Osteoblast (primary cell): ENCODE measurements at regions not wholly inside any gene's neighbourhood (a gene's known extent, or its start where the extent isn't known, plus 50 kb on each side); places are given as distances from the start of the nearest gene placed in this dataset.

ENCODE experiments used
- DNase-seq: peaks from one replicate; pipeline ENCODE4 v3.0.0; 2011; ENCODE audit warnings: low spot score, mixed read lengths; ENCODE audit not compliant: insufficient read length; ENCODE audit errors: missing footprints
- H2AFZ ChIP-seq: 2 replicates; pipeline ENCODE4 v1.6.0; 2011; ENCODE audit warnings: mild to moderate bottlenecking, low read length
- H3K27ac ChIP-seq: 2 replicates; pipeline ENCODE4 v1.5.1; 2011; ENCODE audit warnings: mild to moderate bottlenecking, low read depth, low read length, moderate library complexity
- H3K27me3 ChIP-seq: 2 replicates; pipeline ENCODE4 v1.6.0; 2012; ENCODE audit warnings: mild to moderate bottlenecking, control low read depth, inconsistent platforms, low read length, moderate library complexity; ENCODE audit not compliant: insufficient read depth
- H3K36me3 ChIP-seq: 2 replicates; pipeline ENCODE4 v1.5.1; 2011; ENCODE audit warnings: mild to moderate bottlenecking, low read length, control low read depth, moderate library complexity; ENCODE audit not compliant: insufficient read depth
- H3K4me1 ChIP-seq: 2 replicates; pipeline ENCODE4 v1.5.1; 2011; ENCODE audit warnings: mild to moderate bottlenecking, low read length, control low read depth, moderate library complexity; ENCODE audit not compliant: insufficient read depth
- H3K4me2 ChIP-seq: 2 replicates; pipeline ENCODE4 v1.6.0; 2011; ENCODE audit warnings: mild to moderate bottlenecking, low read length; ENCODE audit not compliant: insufficient read depth
- H3K4me3 ChIP-seq: fragments of 200-600 bp; sonication (generic); 3 replicates; pipeline ENCODE4 v1.5.1; 2012; ENCODE audit warnings: mild to moderate bottlenecking, low read length, inconsistent platforms; ENCODE audit not compliant: insufficient read depth
- H3K79me2 ChIP-seq: 2 replicates; pipeline ENCODE4 v1.6.0; 2012; ENCODE audit warnings: mild to moderate bottlenecking, low read length, control low read depth, inconsistent platforms; ENCODE audit not compliant: insufficient read depth
- H3K9me3 ChIP-seq: 2 replicates; pipeline ENCODE4 v1.5.1; 2011; ENCODE audit warnings: low read depth, low read length, control low read depth
- H4K20me1 ChIP-seq: 2 replicates; pipeline ENCODE4 v1.6.0; 2012; ENCODE audit warnings: mild to moderate bottlenecking, low read length, control low read depth; ENCODE audit not compliant: insufficient read depth
- CTCF ChIP-seq: IDR thresholded peaks from 2 replicates; pipeline ENCODE4 v1.5.1; 2011; ENCODE audit warnings: mild to moderate bottlenecking, low read depth, low read length, moderate library complexity; ENCODE audit errors: extremely low read depth

- H4K20me1 ChIP-seq = no peaks in the 10 kb centered on the region
- DNase-seq = no peak
- peaks cover 3% of the 10 kb centered on the region for H3K9me3 ChIP-seq
- no peaks in the 10 kb centered on the region for H3K79me2 ChIP-seq
- H3K4me1 ChIP-seq = no peaks in the 10 kb centered on the region
- H3K4me3 ChIP-seq = no peak overlapping the region
- H3K4me2 ChIP-seq = no peak overlapping the region
- no peaks in the 10 kb centered on the region for H3K36me3 ChIP-seq
- no peak overlapping the region for H3K27ac ChIP-seq
- TF ChIP-seq CTCF = no peak
- no peaks in the 10 kb centered on the region for H3K27me3 ChIP-seq
- H2AFZ ChIP-seq = no peak overlapping the region
Observed at GRCh38 chr22:49142296-49142695, 685.4 kb downstream of the BRD1 start.

GRCh38 chr22:49141761-49142160 lies 685.9 kb downstream of the BRD1 start:
- Histone ChIP-seq H2AFZ (no peak overlapping the region), H3K9me3 (peaks cover 3% of the 10 kb centered on the region), H3K4me1 (no peaks in the 10 kb centered on the region), H3K36me3 (no peaks in the 10 kb centered on the region), H3K79me2 (no peaks in the 10 kb centered on the region), H3K4me2 (no peak overlapping the region), H3K4me3 (no peak overlapping the region), H3K27ac (no peak overlapping the region), H3K27me3 (no peaks in the 10 kb centered on the region), H4K20me1 (no peaks in the 10 kb centered on the region)
- no peak for TF ChIP-seq CTCF
- DNase-seq = peak; percentile 41

GRCh38 chr22:49140911-49141665 lies 686.6 kb downstream of the BRD1 start:
- Histone ChIP-seq H2AFZ (no peak overlapping the region), H3K27ac (no peak overlapping the region), H3K79me2 (no peaks in the 10 kb centered on the region), H3K36me3 (no peaks in the 10 kb centered on the region), H3K4me2 (no peak overlapping the region), H3K4me3 (no peak overlapping the region), H4K20me1 (no peaks in the 10 kb centered on the region), H3K27me3 (no peaks in the 10 kb centered on the region), H3K4me1 (no peaks in the 10 kb centered on the region), H3K9me3 (no peaks in the 10 kb centered on the region)
- no peak for TF ChIP-seq CTCF
- peak; percentile 19 for DNase-seq

GRCh38 chr22:49139492-49140151 lies 688.1 kb downstream of the BRD1 start:
- TF ChIP-seq CTCF = no peak
- no peaks in the 10 kb centered on the region for H3K36me3 ChIP-seq
- no peaks in the 10 kb centered on the region for H3K79me2 ChIP-seq
- H3K27me3 ChIP-seq = no peaks in the 10 kb centered on the region
- H3K4me1 ChIP-seq = no peaks in the 10 kb centered on the region
- H3K27ac ChIP-seq = no peak overlapping the region
- H3K4me3 ChIP-seq = no peak overlapping the region
- no peak overlapping the region for H2AFZ ChIP-seq
- no peak overlapping the region for H3K4me2 ChIP-seq
- no peaks in the 10 kb centered on the region for H3K9me3 ChIP-seq
- H4K20me1 ChIP-seq = no peaks in the 10 kb centered on the region
- peak; percentile 37 for DNase-seq
